ENCODE measurements at regions not wholly inside any gene's neighbourhood (a gene's known extent, or its start where the extent isn't known, plus 50 kb on each side); places are given as distances from the start of the nearest gene placed in this dataset.

DNA sequence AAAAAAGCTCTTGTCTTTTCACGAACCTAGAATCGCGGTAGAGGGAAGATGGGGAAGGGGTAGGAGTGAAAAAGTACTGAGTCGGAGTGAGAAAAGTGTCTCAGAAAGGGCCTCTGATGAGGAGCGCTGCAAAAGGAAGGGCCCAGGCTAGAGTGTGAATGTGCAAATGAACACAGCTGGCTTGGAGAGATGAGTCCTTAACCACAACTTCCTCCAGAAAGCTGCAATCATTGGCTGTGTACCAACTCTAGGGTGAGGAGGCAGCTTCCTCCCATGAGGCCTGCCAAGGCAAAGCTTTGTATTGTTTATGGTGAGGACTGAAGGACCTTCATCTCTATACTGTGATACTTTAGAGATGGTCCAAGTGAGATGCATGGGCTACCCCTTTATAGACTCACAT lies 566.9 kb upstream of the ANO5 start:
- TF ChIP-seq, protein P1, sequence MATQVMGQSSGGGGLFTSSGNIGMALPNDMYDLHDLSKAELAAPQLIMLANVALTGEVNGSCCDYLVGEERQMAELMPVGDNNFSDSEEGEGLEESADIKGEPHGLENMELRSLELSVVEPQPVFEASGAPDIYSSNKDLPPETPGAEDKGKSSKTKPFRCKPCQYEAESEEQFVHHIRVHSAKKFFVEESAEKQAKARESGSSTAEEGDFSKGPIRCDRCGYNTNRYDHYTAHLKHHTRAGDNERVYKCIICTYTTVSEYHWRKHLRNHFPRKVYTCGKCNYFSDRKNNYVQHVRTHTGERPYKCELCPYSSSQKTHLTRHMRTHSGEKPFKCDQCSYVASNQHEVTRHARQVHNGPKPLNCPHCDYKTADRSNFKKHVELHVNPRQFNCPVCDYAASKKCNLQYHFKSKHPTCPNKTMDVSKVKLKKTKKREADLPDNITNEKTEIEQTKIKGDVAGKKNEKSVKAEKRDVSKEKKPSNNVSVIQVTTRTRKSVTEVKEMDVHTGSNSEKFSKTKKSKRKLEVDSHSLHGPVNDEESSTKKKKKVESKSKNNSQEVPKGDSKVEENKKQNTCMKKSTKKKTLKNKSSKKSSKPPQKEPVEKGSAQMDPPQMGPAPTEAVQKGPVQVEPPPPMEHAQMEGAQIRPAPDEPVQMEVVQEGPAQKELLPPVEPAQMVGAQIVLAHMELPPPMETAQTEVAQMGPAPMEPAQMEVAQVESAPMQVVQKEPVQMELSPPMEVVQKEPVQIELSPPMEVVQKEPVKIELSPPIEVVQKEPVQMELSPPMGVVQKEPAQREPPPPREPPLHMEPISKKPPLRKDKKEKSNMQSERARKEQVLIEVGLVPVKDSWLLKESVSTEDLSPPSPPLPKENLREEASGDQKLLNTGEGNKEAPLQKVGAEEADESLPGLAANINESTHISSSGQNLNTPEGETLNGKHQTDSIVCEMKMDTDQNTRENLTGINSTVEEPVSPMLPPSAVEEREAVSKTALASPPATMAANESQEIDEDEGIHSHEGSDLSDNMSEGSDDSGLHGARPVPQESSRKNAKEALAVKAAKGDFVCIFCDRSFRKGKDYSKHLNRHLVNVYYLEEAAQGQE (IDR thresholded peaks at IDR 0.05; ENCODE audit: insufficient read depth in 1 of 2, low read depth in 2 of 2, low read length in 2 of 2): peak; percentile 8 to 78; a peak in 2 of 4 replicates
- TF ChIP-seq POLR2AphosphoS5 (IDR thresholded peaks at IDR 0.05; ENCODE audit: low read depth, low read length): peak; percentile 47; the same call in 1 of the 2 replicates
- peak; percentile 44 for TF ChIP-seq FOXP2 (optimal IDR thresholded peaks at IDR 0.05; ENCODE audit: borderline replicate concordance, extremely low read depth, extremely low read length, insufficient read depth)
- TF ChIP-seq SIN3A (IDR thresholded peaks at IDR 0.05; ENCODE audit: borderline replicate concordance, insufficient read depth, low read length): peak; percentile 60; the same call in 1 of the 2 replicates
- TF ChIP-seq TAF1 (IDR thresholded peaks at IDR 0.05; ENCODE audit: borderline replicate concordance, insufficient read depth, low read length): peak; percentile 19; the same call in 1 of the 2 replicates

DNA sequence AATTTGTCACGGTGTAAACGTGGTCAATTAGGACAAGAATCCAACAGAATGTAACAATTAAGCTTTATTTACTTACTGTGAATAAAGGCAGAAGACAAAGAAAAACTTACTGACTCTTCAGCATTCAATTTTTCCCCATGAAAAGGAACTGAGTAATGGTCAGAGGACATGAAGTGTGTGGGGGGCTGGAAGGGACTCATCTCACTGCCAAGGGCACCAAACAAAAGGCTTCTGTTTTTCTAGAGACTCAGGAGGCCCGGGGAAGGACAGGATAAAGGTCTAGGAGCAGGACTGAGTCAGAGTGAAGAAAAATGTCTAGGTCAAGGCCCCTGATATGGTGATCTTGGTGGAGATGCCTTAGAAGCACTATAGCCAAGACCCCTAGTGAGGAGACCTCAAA lies 564.2 kb upstream of the ANO5 start:
- TF ChIP-seq FOXP2 (optimal IDR thresholded peaks at IDR 0.05; ENCODE audit: borderline replicate concordance, extremely low read depth, extremely low read length, insufficient read depth) (no peak), POLR2AphosphoS5 (IDR thresholded peaks at IDR 0.05; ENCODE audit: low read depth, low read length) (no peak), SIN3A (IDR thresholded peaks at IDR 0.05; ENCODE audit: borderline replicate concordance, insufficient read depth, low read length) (no peak), TAF1 (IDR thresholded peaks at IDR 0.05; ENCODE audit: borderline replicate concordance, insufficient read depth, low read length) (no peak)
- TF ChIP-seq, protein P1 (IDR thresholded peaks at IDR 0.05; ENCODE audit: insufficient read depth in 1 of 2, low read depth in 2 of 2, low read length in 2 of 2): no peak

DNA sequence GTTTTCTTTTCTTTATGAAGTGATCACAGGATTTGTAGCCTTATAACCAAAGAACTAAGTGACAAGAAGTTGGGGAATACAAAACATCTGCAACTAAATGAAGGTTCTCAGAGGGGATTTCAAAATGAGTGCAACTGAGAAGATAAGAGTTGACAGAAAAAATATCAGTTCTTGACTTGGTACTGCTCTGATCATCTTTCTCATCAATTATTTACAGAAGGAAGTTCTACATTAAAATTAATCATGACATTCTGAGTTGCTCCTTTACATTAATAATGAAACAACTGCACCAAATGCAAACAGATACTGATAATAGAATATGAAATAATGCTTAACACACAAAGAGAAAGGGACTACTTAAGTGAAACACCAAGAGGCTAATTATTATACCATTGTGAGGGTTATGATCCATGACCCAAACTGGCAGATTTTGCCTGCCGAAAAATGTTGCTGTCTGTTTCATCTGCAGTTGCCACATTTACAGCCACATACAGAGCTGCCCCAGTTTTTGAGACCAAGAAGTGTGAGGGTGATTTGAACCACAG lies 561.9 kb upstream of the ANO5 start:
- TF ChIP-seq SIN3A (IDR thresholded peaks at IDR 0.05; ENCODE audit: borderline replicate concordance, insufficient read depth, low read length) (no peak), TAF1 (IDR thresholded peaks at IDR 0.05; ENCODE audit: borderline replicate concordance, insufficient read depth, low read length) (no peak), FOXP2 (optimal IDR thresholded peaks at IDR 0.05; ENCODE audit: borderline replicate concordance, extremely low read depth, extremely low read length, insufficient read depth) (no peak), POLR2AphosphoS5 (IDR thresholded peaks at IDR 0.05; ENCODE audit: low read depth, low read length) (no peak)
- TF ChIP-seq, protein P1 (IDR thresholded peaks at IDR 0.05; ENCODE audit: insufficient read depth in 1 of 2, low read depth in 2 of 2, low read length in 2 of 2): no peak

DNA sequence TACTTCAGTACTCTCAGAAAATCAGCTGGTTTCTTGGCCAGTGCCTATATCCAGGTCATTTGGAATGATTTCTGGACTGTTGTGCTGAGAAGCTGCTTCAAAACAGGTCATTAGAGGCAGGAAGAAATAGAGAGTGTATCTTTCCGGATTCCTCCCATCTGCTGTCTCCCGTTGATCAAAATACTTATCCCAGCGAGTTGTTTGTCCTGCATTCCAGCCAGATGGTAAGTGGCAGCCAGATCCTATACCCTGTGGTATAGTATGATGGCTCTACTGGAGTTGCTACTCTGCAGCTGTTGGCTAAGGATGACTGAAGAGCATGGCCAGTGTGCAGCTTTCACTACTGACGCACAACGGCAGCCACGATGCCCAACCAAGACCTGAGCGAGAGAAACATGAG lies 560.9 kb upstream of the ANO5 start:
- TF ChIP-seq FOXP2 (optimal IDR thresholded peaks at IDR 0.05; ENCODE audit: borderline replicate concordance, extremely low read depth, extremely low read length, insufficient read depth) (no peak), POLR2AphosphoS5 (IDR thresholded peaks at IDR 0.05; ENCODE audit: low read depth, low read length) (peak; percentile 45; the same call in 1 of the 2 replicates)
- TF ChIP-seq, protein P1 (IDR thresholded peaks at IDR 0.05; ENCODE audit: insufficient read depth in 1 of 2, low read depth in 2 of 2, low read length in 2 of 2): peak in 1 of 2 experiments; percentile 9; a peak in 1 of 4 replicates

DNA sequence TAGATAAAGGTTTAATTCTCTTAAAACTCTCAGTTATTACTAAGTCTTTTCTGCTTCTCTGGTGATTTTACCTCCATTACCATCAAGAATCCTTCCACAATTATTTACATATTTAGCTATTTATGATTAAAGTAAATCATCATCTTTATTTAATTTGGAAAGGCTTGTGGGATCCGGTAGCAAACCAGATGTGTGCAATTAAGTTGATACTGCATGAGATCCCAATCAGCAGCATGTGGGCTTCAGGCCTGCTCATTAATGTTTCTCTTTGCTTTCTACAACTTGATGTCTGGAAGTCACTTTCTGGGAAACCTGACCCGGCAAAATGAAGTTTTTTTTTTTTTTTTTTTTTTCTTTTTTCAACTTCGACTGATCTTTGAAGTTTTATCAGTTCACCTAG lies 558.4 kb upstream of the ANO5 start:
- peak; percentile 57 for TF ChIP-seq POLR2AphosphoS5 (IDR thresholded peaks at IDR 0.05; ENCODE audit: low read depth, low read length)
- TF ChIP-seq, protein P1 (IDR thresholded peaks at IDR 0.05; ENCODE audit: insufficient read depth in 1 of 2, low read depth in 2 of 2, low read length in 2 of 2): peak in 1 of 2 experiments; percentile 79; a peak in 2 of 4 replicates
- 0 out of 2 replicates have a peak, but pooled peaks have one; percentile 29 for TF ChIP-seq SIN3A (IDR thresholded peaks at IDR 0.05; ENCODE audit: borderline replicate concordance, insufficient read depth, low read length)
- TF ChIP-seq TAF1 (IDR thresholded peaks at IDR 0.05; ENCODE audit: borderline replicate concordance, insufficient read depth, low read length): no peak
